GM23338 (cell line): ENCODE measurements at regions not wholly inside any gene's neighbourhood (a gene's known extent, or its start where the extent isn't known, plus 50 kb on each side); places are given as distances from the start of the nearest gene placed in this dataset.
"Not testable (repeated sequence)": the region's sequence is repeated elsewhere in the genome, so short reads cannot be mapped to it uniquely, and the experiment has no call there.

Experiments used
- EZH2phosphoT487 ChIP-seq: fragments of 200-600 bp; sonication (generic); IDR thresholded peaks from one replicate; pipeline ENCODE4 v1.8.1; 2018; ENCODE audit warnings: antibody characterized with exemption; ENCODE audit not compliant: unreplicated experiment
- REST ChIP-seq: IDR thresholded peaks from one replicate; pipeline ENCODE4 v1.6.1; 2018; ENCODE audit warnings: antibody characterized with exemption; ENCODE audit not compliant: unreplicated experiment

GRCh38 chr5:20875726-20876125 is 887.7 kb upstream of the CDH18 start:
- TF ChIP-seq EZH2phosphoT487, REST: not testable (repeated sequence)
